Neural cell (in vitro differentiated cells): ENCODE measurements at regions not wholly inside any gene's neighbourhood (a gene's known extent, or its start where the extent isn't known, plus 50 kb on each side); places are given as distances from the start of the nearest gene placed in this dataset.

ENCODE experiments used
- H2AFZ ChIP-seq: fragments of 200-600, 300-800 bp; sonication (generic), shearing (Covaris generic); 2 replicates; pipeline ENCODE4 v1.6.0; 2014; ENCODE audit warnings: low read depth, mild to moderate bottlenecking, antibody characterized with exemption, low read length, moderate library complexity
- H3F3A ChIP-seq: fragments of 200-600 bp; shearing (Covaris generic); 2 replicates; pipeline ENCODE4 v1.6.1; 2016; ENCODE audit warnings: mild to moderate bottlenecking, moderate library complexity, mixed read lengths, antibody characterized with exemption, low read length; ENCODE audit not compliant: insufficient read depth, poor library complexity, severe bottlenecking
- H3K27ac ChIP-seq: fragments of 200-600, 300-800 bp; sonication (generic), shearing (Covaris generic); 2 replicates; pipeline ENCODE4 v1.5.1; 2014; ENCODE audit warnings: mild to moderate bottlenecking, low read length, moderate library complexity
- H3K27me3 ChIP-seq: fragments of 300-800, 200-600 bp; sonication (generic), shearing (Covaris generic); 2 replicates; pipeline ENCODE4 v1.6.0; 2014; ENCODE audit warnings: mild to moderate bottlenecking, low read depth, low read length, moderate library complexity; ENCODE audit not compliant: insufficient read depth
- H3K36me3 ChIP-seq: fragments of 300-800, 200-600 bp; sonication (generic), shearing (Covaris generic); 2 replicates; pipeline ENCODE4 v1.5.1; 2014; ENCODE audit warnings: mild to moderate bottlenecking, antibody characterized with exemption, low read length, moderate library complexity; ENCODE audit not compliant: insufficient read depth
- H3K4me2 ChIP-seq: fragments of 300-800, 200-600 bp; sonication (generic), shearing (Covaris generic); 2 replicates; pipeline ENCODE4 v1.6.0; 2014; ENCODE audit warnings: mild to moderate bottlenecking, low read length
- H3K4me3 ChIP-seq: fragments of 300-800, 200-600 bp; sonication (generic), shearing (Covaris generic); 2 replicates; pipeline ENCODE4 v1.5.1; 2014; ENCODE audit warnings: mild to moderate bottlenecking, low read length, moderate library complexity
- H3K79me2 ChIP-seq: fragments of 200-600 bp; shearing (Covaris generic); replicated peaks from 2 replicates; pipeline ENCODE4 v1.6.0; 2014; ENCODE audit warnings: mild to moderate bottlenecking, low read length, moderate library complexity; ENCODE audit not compliant: insufficient read depth
- H3K9ac ChIP-seq: fragments of 300-800, 200-600 bp; sonication (generic), shearing (Covaris generic); 2 replicates; pipeline ENCODE4 v1.6.1; 2016; ENCODE audit warnings: mild to moderate bottlenecking, low read length, mixed read lengths
- H3K9me2 ChIP-seq: fragments of 200-600 bp; shearing (Covaris generic); 2 replicates; pipeline ENCODE4 v1.6.1; 2016; ENCODE audit warnings: mild to moderate bottlenecking, low read length, mixed read lengths; ENCODE audit not compliant: insufficient read depth
- H3K9me3 ChIP-seq: fragments of 200-600, 300-800 bp; sonication (generic), shearing (Covaris generic); 2 replicates; pipeline ENCODE4 v1.6.1; 2016; ENCODE audit warnings: mild to moderate bottlenecking, mixed run types, low read length, moderate library complexity, mixed read lengths
- H4K20me1 ChIP-seq: fragments of 200-600 bp; shearing (Covaris generic); 2 replicates; pipeline ENCODE4 v1.6.1; 2016; ENCODE audit warnings: mild to moderate bottlenecking, mixed run types; ENCODE audit not compliant: insufficient read depth
- CTCF ChIP-seq: fragments of 450-650 bp; IDR thresholded peaks from 2 replicates; pipeline ENCODE4 v1.5.1; 2014; ENCODE audit warnings: antibody characterized with exemption, mild to moderate bottlenecking, moderate library complexity; ENCODE audit not compliant: poor library complexity, severe bottlenecking
- EP300 ChIP-seq: fragments of 450-650 bp; conservative IDR thresholded peaks from 2 replicates; pipeline ENCODE4 v1.6.1; 2014; ENCODE audit warnings: antibody characterized with exemption, mild to moderate bottlenecking, moderate library complexity; ENCODE audit not compliant: poor library complexity, severe bottlenecking
- EZH2 ChIP-seq: fragments of 200-600, 300-800 bp; shearing (Covaris generic), sonication (generic); IDR thresholded peaks from 2 replicates; pipeline ENCODE4 v1.6.1; 2014; ENCODE audit warnings: antibody characterized with exemption, low read length, borderline replicate concordance, mild to moderate bottlenecking; ENCODE audit not compliant: insufficient read depth, poor library complexity, severe bottlenecking
- MXI1 ChIP-seq: fragments of 450-650 bp; conservative IDR thresholded peaks from 2 replicates; pipeline ENCODE4 v1.6.1; 2014; ENCODE audit warnings: antibody characterized with exemption, mild to moderate bottlenecking; ENCODE audit not compliant: poor library complexity, severe bottlenecking
- POLR2AphosphoS5 ChIP-seq: IDR thresholded peaks from 2 replicates; pipeline ENCODE4 v1.6.1; 2012
- RAD21 ChIP-seq: fragments of 450-650 bp; conservative IDR thresholded peaks from 2 replicates; pipeline ENCODE4 v1.6.1; 2014; ENCODE audit warnings: antibody characterized with exemption, mild to moderate bottlenecking, moderate library complexity
- REST ChIP-seq: IDR thresholded peaks from 2 replicates; pipeline ENCODE4 v1.6.1; 2012; ENCODE audit warnings: borderline replicate concordance
- SMC3 ChIP-seq: fragments of 450-650 bp; conservative IDR thresholded peaks from 2 replicates; pipeline ENCODE4 v1.6.1; 2014; ENCODE audit warnings: antibody characterized with exemption, mild to moderate bottlenecking, moderate library complexity; ENCODE audit not compliant: poor library complexity
- TAF1 ChIP-seq: IDR thresholded peaks from 2 replicates; pipeline ENCODE4 v1.6.1; 2012; ENCODE audit warnings: low read depth

GRCh38 chr4:156677656-156678055, 293.9 kb downstream of the PDGFC start:
- Histone ChIP-seq H3K4me2 (no peak overlapping the region), H3K27ac (no peak overlapping the region), H3K27me3 (no peaks in the 10 kb centered on the region), H2AFZ (no peak overlapping the region), H3K4me3 (no peak overlapping the region), H3K79me2 (no peaks in the 10 kb centered on the region), H3F3A (no peaks in the 10 kb centered on the region), H3K9ac (no peak overlapping the region), H3K9me3 (no peaks in the 10 kb centered on the region), H4K20me1 (no peaks in the 10 kb centered on the region), H3K9me2 (no peaks in the 10 kb centered on the region), H3K36me3 (no peaks in the 10 kb centered on the region)
- no peak for TF ChIP-seq SMC3

GRCh38 chr4:156677131-156677531, 294.5 kb downstream of the PDGFC start:
- no peak overlapping the region for H3K9ac ChIP-seq
- no peaks in the 10 kb centered on the region for H3K27me3 ChIP-seq
- H3K36me3 ChIP-seq = no peaks in the 10 kb centered on the region
- no peaks in the 10 kb centered on the region for H3F3A ChIP-seq
- no peaks in the 10 kb centered on the region for H3K79me2 ChIP-seq
- H2AFZ ChIP-seq = no peak overlapping the region
- no peak for TF ChIP-seq EP300
- no peak for TF ChIP-seq RAD21
- no peak for TF ChIP-seq TAF1
- no peak for TF ChIP-seq SMC3
- TF ChIP-seq REST = no peak
- TF ChIP-seq CTCF = no peak
- no peak for TF ChIP-seq POLR2AphosphoS5
- no peak for TF ChIP-seq MXI1
- TF ChIP-seq EZH2 = no peak
- H3K27ac ChIP-seq = no peak overlapping the region
- H3K4me3 ChIP-seq = no peak overlapping the region
- H3K9me3 ChIP-seq = no peaks in the 10 kb centered on the region
- H4K20me1 ChIP-seq = no peaks in the 10 kb centered on the region
- no peak overlapping the region for H3K4me2 ChIP-seq
- H3K9me2 ChIP-seq = no peaks in the 10 kb centered on the region
